Endodermal cell (in vitro differentiated cells): ENCODE measurements at regions not wholly inside any gene's neighbourhood (a gene's known extent, or its start where the extent isn't known, plus 50 kb on each side); places are given as distances from the start of the nearest gene placed in this dataset.

ENCODE experiments used
- DNase-seq: peaks from one replicate; pipeline ENCODE4 v3.0.0-alpha.2; 2017
- H3K27ac ChIP-seq: 2 replicates; pipeline ENCODE4 v1.5.1; 2013; ENCODE audit warnings: mild to moderate bottlenecking, low read depth, low read length, moderate library complexity
- H3K27me3 ChIP-seq: 2 replicates; pipeline ENCODE4 v1.6.1; 2013; ENCODE audit warnings: mild to moderate bottlenecking, low read length, moderate library complexity; ENCODE audit not compliant: insufficient read depth, control insufficient read depth, poor library complexity, severe bottlenecking
- H3K36me3 ChIP-seq: 2 replicates; pipeline ENCODE4 v1.7.0; 2013; ENCODE audit warnings: mild to moderate bottlenecking, low read length, moderate library complexity; ENCODE audit not compliant: control insufficient read depth, insufficient read depth
- H3K4me1 ChIP-seq: one replicate; pipeline ENCODE4 v1.7.0; 2013; ENCODE audit warnings: low read length; ENCODE audit not compliant: control insufficient read depth, insufficient read depth
- H3K4me3 ChIP-seq: 2 replicates; pipeline ENCODE4 v1.5.1; 2013; ENCODE audit warnings: mild to moderate bottlenecking, low read length, moderate library complexity
- H3K9ac ChIP-seq: 2 replicates; pipeline ENCODE4 v1.6.1; 2013; ENCODE audit warnings: mild to moderate bottlenecking, low read length, moderate library complexity; ENCODE audit not compliant: poor library complexity, severe bottlenecking; ENCODE audit errors: extremely low read depth
- H3K9me3 ChIP-seq: 2 replicates; pipeline ENCODE4 v1.6.1; 2013; ENCODE audit warnings: mild to moderate bottlenecking, low read length, moderate library complexity; ENCODE audit not compliant: control insufficient read depth
- H3K27ac Mint-ChIP-seq: 2 replicates; pipeline ENCODE4 v1.8.0; 2020; ENCODE audit warnings: mixed read lengths
- H3K27me3 Mint-ChIP-seq: 2 replicates; pipeline ENCODE4 v1.8.0; 2021; ENCODE audit warnings: mild to moderate bottlenecking, mixed read lengths; ENCODE audit not compliant: insufficient read depth
- H3K36me3 Mint-ChIP-seq: 2 replicates; pipeline ENCODE4 v1.8.0; 2020; ENCODE audit warnings: low read depth, mixed read lengths
- H3K4me1 Mint-ChIP-seq: 2 replicates; pipeline ENCODE4 v1.8.0; 2020; ENCODE audit warnings: mixed read lengths
- H3K4me3 Mint-ChIP-seq: 2 replicates; pipeline ENCODE4 v1.8.0; 2020; ENCODE audit warnings: mild to moderate bottlenecking, moderate library complexity, mixed read lengths
- H3K9me3 Mint-ChIP-seq: 2 replicates; pipeline ENCODE4 v1.8.0; 2020; ENCODE audit warnings: mild to moderate bottlenecking, mixed read lengths
- CTCF ChIP-seq: fragments of 200-600 bp; sonication (generic); conservative IDR thresholded peaks from 2 replicates; pipeline ENCODE4 v1.5.0; 2021; ENCODE audit warnings: antibody characterized with exemption, mild to moderate bottlenecking
- WGBS, 2 experiments: methylation state at CpG; one replicate each; pipeline versions ENCODE4 v1.1.5 to v1.1.7; 2013; ENCODE audit warnings: missing lambda C conversion rate in 2 of 2, mixed read lengths in 1 of 2; ENCODE audit not compliant: insufficient coverage in 1 of 2, insufficient read length in 1 of 2; 5-methylcytosine and 5-hydroxymethylcytosine counted together

GRCh38 chr7:4439444-4439843, 242.7 kb upstream of the FOXK1 start:
- WGBS, 2 experiments, result 66 to 75% methylated on average over 6 of the region's 6 CpGs
- Mint-ChIP-seq H3K27ac (no peak overlapping the region), H3K27me3 (peaks cover 5% of the 10 kb centered on the region), H3K36me3 (no peaks in the 10 kb centered on the region), H3K4me1 (peaks cover 21% of the 10 kb centered on the region), H3K4me3 (no peak overlapping the region), H3K9me3 (peaks cover 22% of the 10 kb centered on the region)
- no peak for DNase-seq
- no peaks in the 10 kb centered on the region for H3K36me3 ChIP-seq
- TF ChIP-seq CTCF, result no peak
- no peak overlapping the region for H3K4me3 ChIP-seq
- no peak overlapping the region for H3K9ac ChIP-seq
- H3K4me1 ChIP-seq, result no peaks in the 10 kb centered on the region
- H3K9me3 ChIP-seq, result peaks cover 56% of the 10 kb centered on the region
- H3K27me3 ChIP-seq, result no peaks in the 10 kb centered on the region
- H3K27ac ChIP-seq, result no peak overlapping the region

- Mint-ChIP-seq H3K9me3 (peaks cover 37% of the 10 kb centered on the region), H3K27ac (no peak overlapping the region), H3K36me3 (no peaks in the 10 kb centered on the region), H3K4me1 (no peaks in the 10 kb centered on the region), H3K27me3 (peaks cover 2% of the 10 kb centered on the region), H3K4me3 (no peak overlapping the region)
- DNase-seq, result no peak
- H3K4me1 ChIP-seq, result no peaks in the 10 kb centered on the region
- no peaks in the 10 kb centered on the region for H3K36me3 ChIP-seq
- no peak overlapping the region for H3K9ac ChIP-seq
- no peaks in the 10 kb centered on the region for H3K27me3 ChIP-seq
- no peak for TF ChIP-seq CTCF
- WGBS, 2 experiments, result 78% methylated on average over 1 of the region's 1 CpG
- no peak overlapping the region for H3K27ac ChIP-seq
- peaks cover 63% of the 10 kb centered on the region for H3K9me3 ChIP-seq
- no peak overlapping the region for H3K4me3 ChIP-seq
Measured at GRCh38 chr7:4444106-4444505, 238.0 kb upstream of the FOXK1 start.

GRCh38 chr7:4445777-4446176, 236.3 kb upstream of the FOXK1 start:
- no peak for DNase-seq
- H3K4me1 ChIP-seq, result no peaks in the 10 kb centered on the region
- H3K4me3 ChIP-seq, result no peak overlapping the region
- H3K27ac ChIP-seq, result no peak overlapping the region
- H3K9ac ChIP-seq, result no peak overlapping the region
- no peaks in the 10 kb centered on the region for H3K27me3 ChIP-seq
- Mint-ChIP-seq H3K36me3 (no peaks in the 10 kb centered on the region), H3K27ac (no peak overlapping the region), H3K27me3 (peaks cover 4% of the 10 kb centered on the region), H3K4me3 (no peak overlapping the region), H3K4me1 (no peaks in the 10 kb centered on the region), H3K9me3 (peaks cover 45% of the 10 kb centered on the region)
- no peak for TF ChIP-seq CTCF
- peaks cover 53% of the 10 kb centered on the region for H3K9me3 ChIP-seq
- no peaks in the 10 kb centered on the region for H3K36me3 ChIP-seq
- WGBS, 2 experiments, result 87 to 95% methylated on average over 2 of the region's 2 CpGs
